ENCODE measurements at regions not wholly inside any gene's neighbourhood (a gene's known extent, or its start where the extent isn't known, plus 50 kb on each side); places are given as distances from the start of the nearest gene placed in this dataset.

DNA sequence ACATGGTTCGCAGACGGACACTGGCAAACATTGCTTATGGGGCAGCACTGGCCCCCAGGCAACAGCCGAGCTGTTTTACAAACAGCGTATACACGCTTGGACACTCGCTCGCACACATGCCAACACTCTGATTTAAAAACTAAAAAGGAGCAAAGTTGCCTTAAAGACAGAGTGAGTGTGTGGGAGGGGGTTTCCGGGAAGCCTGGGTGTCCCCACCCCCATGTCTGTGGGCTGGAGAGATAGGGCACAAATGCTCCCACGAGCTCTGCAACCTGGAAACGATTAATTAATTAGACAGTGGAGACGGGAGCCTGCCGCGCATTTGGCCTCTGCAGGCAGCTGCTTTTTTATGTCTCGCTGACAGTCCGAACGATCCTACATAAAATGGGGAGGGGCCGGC, 107.9 kb upstream of the ZNF469 start:
- TF ChIP-seq, protein P1, sequence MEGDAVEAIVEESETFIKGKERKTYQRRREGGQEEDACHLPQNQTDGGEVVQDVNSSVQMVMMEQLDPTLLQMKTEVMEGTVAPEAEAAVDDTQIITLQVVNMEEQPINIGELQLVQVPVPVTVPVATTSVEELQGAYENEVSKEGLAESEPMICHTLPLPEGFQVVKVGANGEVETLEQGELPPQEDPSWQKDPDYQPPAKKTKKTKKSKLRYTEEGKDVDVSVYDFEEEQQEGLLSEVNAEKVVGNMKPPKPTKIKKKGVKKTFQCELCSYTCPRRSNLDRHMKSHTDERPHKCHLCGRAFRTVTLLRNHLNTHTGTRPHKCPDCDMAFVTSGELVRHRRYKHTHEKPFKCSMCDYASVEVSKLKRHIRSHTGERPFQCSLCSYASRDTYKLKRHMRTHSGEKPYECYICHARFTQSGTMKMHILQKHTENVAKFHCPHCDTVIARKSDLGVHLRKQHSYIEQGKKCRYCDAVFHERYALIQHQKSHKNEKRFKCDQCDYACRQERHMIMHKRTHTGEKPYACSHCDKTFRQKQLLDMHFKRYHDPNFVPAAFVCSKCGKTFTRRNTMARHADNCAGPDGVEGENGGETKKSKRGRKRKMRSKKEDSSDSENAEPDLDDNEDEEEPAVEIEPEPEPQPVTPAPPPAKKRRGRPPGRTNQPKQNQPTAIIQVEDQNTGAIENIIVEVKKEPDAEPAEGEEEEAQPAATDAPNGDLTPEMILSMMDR (tag by site-specific recombination; IDR thresholded peaks at IDR 0.05), result no peak
- TF ChIP-seq, protein P2, sequence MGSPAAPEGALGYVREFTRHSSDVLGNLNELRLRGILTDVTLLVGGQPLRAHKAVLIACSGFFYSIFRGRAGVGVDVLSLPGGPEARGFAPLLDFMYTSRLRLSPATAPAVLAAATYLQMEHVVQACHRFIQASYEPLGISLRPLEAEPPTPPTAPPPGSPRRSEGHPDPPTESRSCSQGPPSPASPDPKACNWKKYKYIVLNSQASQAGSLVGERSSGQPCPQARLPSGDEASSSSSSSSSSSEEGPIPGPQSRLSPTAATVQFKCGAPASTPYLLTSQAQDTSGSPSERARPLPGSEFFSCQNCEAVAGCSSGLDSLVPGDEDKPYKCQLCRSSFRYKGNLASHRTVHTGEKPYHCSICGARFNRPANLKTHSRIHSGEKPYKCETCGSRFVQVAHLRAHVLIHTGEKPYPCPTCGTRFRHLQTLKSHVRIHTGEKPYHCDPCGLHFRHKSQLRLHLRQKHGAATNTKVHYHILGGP (tag by site-specific recombination; IDR thresholded peaks at IDR 0.05), result no peak
- TF ChIP-seq ZNF169 (tag by site-specific recombination; IDR thresholded peaks at IDR 0.05) (no peak), BCL11B (tag by site-specific recombination; IDR thresholded peaks at IDR 0.05; ENCODE audit: low read depth) (no peak), ZFP41 (tag by site-specific recombination; IDR thresholded peaks at IDR 0.05; ENCODE audit: borderline replicate concordance) (no peak), ZBTB20 (tag by site-specific recombination; IDR thresholded peaks at IDR 0.05) (no peak), ZNF76 (tag by site-specific recombination; IDR thresholded peaks at IDR 0.05; ENCODE audit: borderline replicate concordance, low read depth) (no peak), ZNF530 (tag by site-specific recombination; IDR thresholded peaks at IDR 0.05; ENCODE audit: low read depth) (no peak)
